HG02588 (cell line): ENCODE measurements at regions not wholly inside any gene's neighbourhood (a gene's known extent, or its start where the extent isn't known, plus 50 kb on each side); places are given as distances from the start of the nearest gene placed in this dataset.
"Not testable (repeated sequence)": the region's sequence is repeated elsewhere in the genome, so short reads cannot be mapped to it uniquely, and the experiment has no call there.

Source experiments
- ATAC-seq: cut with Tn5 transposase; IDR thresholded peaks from one replicate; pipeline ENCODE4 v1.9.1; 2021; ENCODE audit warnings: mild to moderate bottlenecking, moderate library complexity; ENCODE audit not compliant: unreplicated experiment

GRCh38 chr3:72661115-72661457, 187.2 kb downstream of the SHQ1 start:
- no peak for ATAC-seq

- ATAC-seq, result no peak
Measured at GRCh38 chr3:72660270-72661114, 187.8 kb downstream of the SHQ1 start.

GRCh38 chr3:72659596-72659995, 188.6 kb downstream of the SHQ1 start:
- no peak for ATAC-seq

- no peak for ATAC-seq
Measured at GRCh38 chr3:72659188-72659587, 189.1 kb downstream of the SHQ1 start.

- no peak for ATAC-seq
Measured at GRCh38 chr3:72658466-72659100, 189.7 kb downstream of the SHQ1 start.

GRCh38 chr3:72657666-72658065, 190.6 kb downstream of the SHQ1 start:
- ATAC-seq, result no peak

GRCh38 chr3:72655723-72656122, 192.5 kb downstream of the SHQ1 start:
- no peak for ATAC-seq

GRCh38 chr3:72655131-72655551, 193.1 kb downstream of the SHQ1 start:
- no peak for ATAC-seq

GRCh38 chr3:72652395-72652794, 195.8 kb downstream of the SHQ1 start:
- ATAC-seq, result no peak

GRCh38 chr3:72651498-72651897, 196.7 kb downstream of the SHQ1 start:
- ATAC-seq, result no peak

GRCh38 chr3:72646263-72646662, 202.0 kb downstream of the SHQ1 start:
- no peak for ATAC-seq

GRCh38 chr3:72643635-72644034, 204.6 kb downstream of the SHQ1 start:
- ATAC-seq, result not testable (repeated sequence)

GRCh38 chr3:72641684-72642083, 206.6 kb downstream of the SHQ1 start:
- ATAC-seq, result no peak

GRCh38 chr3:72641072-72641471, 207.2 kb downstream of the SHQ1 start:
- ATAC-seq, result no peak

GRCh38 chr3:72636969-72637597, 211.2 kb downstream of the SHQ1 start:
- no peak for ATAC-seq

- no peak for ATAC-seq
Measured at GRCh38 chr3:72635551-72635950, 212.7 kb downstream of the SHQ1 start.

- peak; percentile 60 for ATAC-seq
Measured at GRCh38 chr3:72634128-72634527, 214.1 kb downstream of the SHQ1 start.

GRCh38 chr3:72633534-72633933, 214.7 kb downstream of the SHQ1 start:
- peak; percentile 43 for ATAC-seq

- ATAC-seq, result no peak
Measured at GRCh38 chr3:72633121-72633520, 215.1 kb downstream of the SHQ1 start.

GRCh38 chr3:72632129-72632528, 216.1 kb downstream of the SHQ1 start:
- no peak for ATAC-seq

- ATAC-seq, result no peak
Measured at GRCh38 chr3:72630969-72631344, 217.3 kb downstream of the SHQ1 start.

GRCh38 chr3:72630327-72630968, 217.8 kb downstream of the SHQ1 start:
- ATAC-seq, result no peak
